Ascending aorta (tissue), 2 donors: ENCODE measurements at regions not wholly inside any gene's neighbourhood (a gene's known extent, or its start where the extent isn't known, plus 50 kb on each side); places are given as distances from the start of the nearest gene placed in this dataset.

Experiments used
- DNase-seq, 2 donors: peaks; one replicate each; pipeline ENCODE4 v3.0.0-alpha.2; 2019; ENCODE audit warnings: low spot score in 2 of 2
- H3K27ac ChIP-seq, 2 donors: fragments of 200-600 bp; sonication (generic); one replicate each; pipeline ENCODE4 v1.5.1; 2016 to 2017; ENCODE audit warnings: mild to moderate bottlenecking in 1 of 2
- H3K27me3 ChIP-seq: fragments of 200-600 bp; sonication (generic); one replicate; pipeline ENCODE4 v1.5.1; 2017
- H3K36me3 ChIP-seq, 2 donors: fragments of 200-600 bp; sonication (generic); one replicate each; pipeline ENCODE4 v1.5.1; 2016
- H3K4me1 ChIP-seq, 2 donors: fragments of 200-600 bp; sonication (generic); one replicate each; pipeline ENCODE4 v1.5.1; 2016 to 2017; ENCODE audit warnings: mild to moderate bottlenecking in 1 of 2
- H3K4me3 ChIP-seq, 2 donors: fragments of 200-600 bp; sonication (generic); one replicate each; pipeline ENCODE4 v1.5.1; 2016 to 2017; ENCODE audit warnings: mild to moderate bottlenecking in 1 of 2
- H3K9me3 ChIP-seq, 2 donors: fragments of 200-600 bp; sonication (generic); one replicate each; pipeline ENCODE4 v1.5.1; 2016
- intact Hi-C: fragments of 100-400 bp; cut with DNase I; formaldehyde crosslinking; loops from one replicate; pipeline ENCODE4 v1.15.1; 2023
- TF ChIP-seq, protein P1 (sequence below), 3 experiments: fragments of 200-600 bp in 2 of 3; fragments of 450-650 bp in 1 of 3; sonication (generic) in 2 of 3; IDR thresholded peaks; one replicate each; pipeline ENCODE4 v1.5.1; 2016 to 2019; ENCODE audit warnings: antibody characterized with exemption in 3 of 3, mild to moderate bottlenecking in 1 of 3, moderate library complexity in 1 of 3

DNA sequence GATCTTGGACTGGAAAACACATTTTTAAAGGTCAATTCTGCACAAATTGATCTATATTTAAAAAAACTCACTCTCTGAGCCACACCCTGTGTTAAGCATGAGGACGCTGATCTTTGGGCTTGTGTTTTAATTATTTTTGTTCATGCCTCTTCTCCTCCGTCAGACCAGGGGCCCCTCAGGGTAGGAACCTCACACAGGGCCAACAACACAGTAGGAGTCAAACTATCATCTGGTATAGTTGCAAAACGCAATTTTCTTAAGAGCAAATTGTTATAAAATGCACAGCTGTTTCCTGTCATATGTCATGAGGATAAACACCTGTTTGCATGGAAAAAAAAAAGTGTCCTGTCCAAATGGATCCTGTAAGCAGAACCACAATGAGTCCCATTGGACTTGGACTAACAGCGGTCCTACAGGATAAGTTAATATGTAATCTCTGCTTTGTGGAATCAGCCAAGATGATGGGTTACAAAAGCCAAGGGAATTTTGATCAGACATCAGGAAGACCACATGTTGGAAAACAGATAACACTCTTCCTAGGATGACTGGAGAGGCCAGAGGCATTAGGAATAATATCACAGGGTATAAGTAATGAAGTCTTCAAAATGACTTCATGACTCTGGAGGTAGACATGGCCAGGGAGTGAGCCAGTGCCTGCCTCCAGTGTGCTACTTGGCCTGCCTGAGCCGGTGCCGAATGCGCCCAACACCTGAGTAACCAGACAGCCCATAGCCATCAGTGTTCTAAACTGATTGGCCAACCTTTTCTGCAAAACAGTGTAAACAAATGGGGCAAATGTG, 184.9 kb upstream of the ADCY1 start:
- H3K9me3 ChIP-seq, result no peaks in the 10 kb centered on the region
- no peaks in the 10 kb centered on the region for H3K4me1 ChIP-seq
- no peaks in the 10 kb centered on the region for H3K36me3 ChIP-seq
- no peak overlapping the region for H3K27ac ChIP-seq
- no peak for DNase-seq
- H3K4me3 ChIP-seq, result no peak overlapping the region
- no peaks in the 10 kb centered on the region for H3K27me3 ChIP-seq
- TF ChIP-seq, protein P1, sequence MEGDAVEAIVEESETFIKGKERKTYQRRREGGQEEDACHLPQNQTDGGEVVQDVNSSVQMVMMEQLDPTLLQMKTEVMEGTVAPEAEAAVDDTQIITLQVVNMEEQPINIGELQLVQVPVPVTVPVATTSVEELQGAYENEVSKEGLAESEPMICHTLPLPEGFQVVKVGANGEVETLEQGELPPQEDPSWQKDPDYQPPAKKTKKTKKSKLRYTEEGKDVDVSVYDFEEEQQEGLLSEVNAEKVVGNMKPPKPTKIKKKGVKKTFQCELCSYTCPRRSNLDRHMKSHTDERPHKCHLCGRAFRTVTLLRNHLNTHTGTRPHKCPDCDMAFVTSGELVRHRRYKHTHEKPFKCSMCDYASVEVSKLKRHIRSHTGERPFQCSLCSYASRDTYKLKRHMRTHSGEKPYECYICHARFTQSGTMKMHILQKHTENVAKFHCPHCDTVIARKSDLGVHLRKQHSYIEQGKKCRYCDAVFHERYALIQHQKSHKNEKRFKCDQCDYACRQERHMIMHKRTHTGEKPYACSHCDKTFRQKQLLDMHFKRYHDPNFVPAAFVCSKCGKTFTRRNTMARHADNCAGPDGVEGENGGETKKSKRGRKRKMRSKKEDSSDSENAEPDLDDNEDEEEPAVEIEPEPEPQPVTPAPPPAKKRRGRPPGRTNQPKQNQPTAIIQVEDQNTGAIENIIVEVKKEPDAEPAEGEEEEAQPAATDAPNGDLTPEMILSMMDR (IDR thresholded peaks at IDR 0.05), result no peak
- intact Hi-C loops, result no loop called here

DNA sequence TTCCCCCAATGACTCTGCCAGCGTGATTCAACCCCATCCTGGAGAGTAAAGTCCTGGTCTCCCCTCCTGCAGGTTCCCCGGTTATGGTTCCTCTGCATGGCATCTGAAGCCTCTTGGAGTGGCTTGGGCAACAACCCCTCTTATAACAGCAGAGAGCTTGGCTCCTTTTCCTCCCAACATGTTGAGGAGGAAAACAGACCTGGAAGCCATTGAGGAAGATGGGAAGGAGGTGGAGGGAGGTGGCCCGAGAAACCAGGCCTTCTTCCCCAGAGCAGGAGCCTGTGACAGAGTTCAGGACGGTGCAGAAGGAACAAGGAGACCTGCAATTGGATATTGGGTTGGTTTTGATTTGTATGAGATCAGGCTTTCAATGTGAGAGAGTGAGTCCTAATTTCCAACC, 184.0 kb upstream of the ADCY1 start:
- Histone ChIP-seq H3K36me3 (no peaks in the 10 kb centered on the region), H3K4me3 (no peak overlapping the region), H3K27ac (no peak overlapping the region), H3K4me1 (no peaks in the 10 kb centered on the region), H3K27me3 (no peaks in the 10 kb centered on the region), H3K9me3 (no peaks in the 10 kb centered on the region)
- no peak for DNase-seq
- intact Hi-C loops, result no loop called here
- TF ChIP-seq, protein P1 (IDR thresholded peaks at IDR 0.05), result no peak

DNA sequence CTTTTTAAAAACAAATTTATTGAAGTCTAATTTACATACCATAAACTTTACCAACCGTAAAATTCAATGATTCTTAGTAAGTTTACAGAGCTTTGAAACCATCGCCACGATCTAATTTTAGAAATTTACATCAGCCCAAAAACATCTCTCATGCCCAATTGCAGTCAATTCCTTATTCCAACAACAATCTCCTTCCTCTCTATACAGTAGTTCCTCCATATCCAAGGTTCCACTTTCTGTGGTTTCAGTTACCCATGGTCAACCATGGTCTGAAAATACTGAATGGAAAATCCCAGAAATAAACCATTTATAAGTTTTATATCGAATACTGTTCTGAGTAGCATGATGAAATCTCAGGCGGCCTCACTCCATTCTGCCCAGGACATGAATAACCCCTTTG, 183.4 kb upstream of the ADCY1 start:
- intact Hi-C loops, result no loop called here
- Histone ChIP-seq H3K4me3 (no peak overlapping the region), H3K27ac (no peak overlapping the region), H3K4me1 (no peaks in the 10 kb centered on the region), H3K9me3 (no peaks in the 10 kb centered on the region), H3K27me3 (no peaks in the 10 kb centered on the region), H3K36me3 (no peaks in the 10 kb centered on the region)
- no peak for DNase-seq
- TF ChIP-seq, protein P1 (IDR thresholded peaks at IDR 0.05), result no peak

DNA sequence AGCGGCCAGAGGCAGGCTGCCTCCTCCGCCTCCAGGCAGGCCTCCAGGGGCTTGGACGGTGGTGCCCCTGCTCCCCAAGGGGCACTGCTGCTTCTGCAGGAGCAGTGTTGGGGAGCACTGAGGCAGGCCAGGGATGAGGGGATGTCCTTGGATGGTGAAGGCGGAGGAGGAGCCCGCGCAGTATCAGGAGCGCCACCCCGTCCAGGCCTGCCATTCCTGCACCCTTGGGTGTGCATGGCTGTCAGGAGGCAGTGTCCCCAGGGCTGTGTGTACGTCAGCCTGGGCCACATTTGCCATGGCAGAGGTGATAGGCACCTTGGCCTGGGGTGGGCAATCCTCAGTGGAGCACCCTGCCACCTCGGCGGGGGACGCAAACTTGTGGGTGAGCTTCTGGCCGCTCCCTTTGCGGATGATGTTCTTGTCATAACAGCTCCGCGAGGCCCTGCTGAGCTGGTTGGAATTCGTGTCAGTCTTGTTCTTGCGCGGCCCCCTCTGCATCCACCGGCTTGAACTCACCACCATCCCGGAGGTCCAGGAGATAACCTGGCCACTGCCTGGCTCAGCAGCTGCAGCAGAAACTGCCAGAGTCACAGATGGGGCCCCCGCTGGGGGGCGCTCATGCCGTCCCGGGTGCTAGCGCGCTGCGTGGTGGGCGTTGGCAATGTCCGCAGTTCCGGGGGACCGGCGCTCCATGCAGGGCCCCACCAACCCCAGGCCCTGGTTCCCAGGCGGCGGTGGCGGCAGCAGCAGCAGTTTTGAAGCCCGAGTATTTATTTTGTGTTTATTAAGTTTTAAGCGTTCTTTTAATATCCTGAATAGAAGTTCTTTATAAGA, 182.3 kb upstream of the ADCY1 start:
- TF ChIP-seq, protein P1 (IDR thresholded peaks at IDR 0.05), result no peak
- Histone ChIP-seq H3K27me3 (no peaks in the 10 kb centered on the region), H3K4me3 (no peak overlapping the region), H3K9me3 (no peaks in the 10 kb centered on the region), H3K36me3 (no peaks in the 10 kb centered on the region), H3K27ac (no peak overlapping the region), H3K4me1 (no peaks in the 10 kb centered on the region)
- no peak for DNase-seq
- intact Hi-C loops, result no loop called here

DNA sequence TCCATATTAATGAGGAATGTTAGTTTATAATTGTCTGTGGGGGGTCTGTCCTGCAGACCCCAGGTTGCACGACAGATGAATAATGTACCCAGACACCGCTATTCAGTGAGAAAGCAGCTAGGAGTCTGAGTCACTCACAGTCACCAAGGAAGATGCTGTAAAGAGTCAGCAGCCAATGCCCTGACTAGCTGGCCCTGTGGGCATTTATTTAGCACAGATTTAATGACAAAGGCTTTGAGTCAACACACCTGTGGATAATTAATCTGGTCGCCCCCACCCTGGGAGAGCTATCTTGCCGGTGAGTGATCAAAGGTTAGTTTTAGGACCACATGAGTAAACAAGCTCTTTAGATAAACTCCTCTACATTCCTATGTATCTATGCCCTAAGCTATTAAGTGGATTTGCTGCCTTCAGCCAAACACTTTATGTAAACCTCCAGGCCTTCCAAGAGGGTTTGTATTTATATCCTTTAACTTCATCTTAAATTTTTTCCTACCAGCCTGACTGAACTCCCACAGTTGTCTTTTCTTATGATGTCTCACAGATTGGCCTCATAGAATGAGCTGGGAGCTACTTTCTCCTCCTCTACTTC, 180.0 kb upstream of the ADCY1 start:
- TF ChIP-seq, protein P1 (IDR thresholded peaks at IDR 0.05), result no peak
- intact Hi-C loops, result no loop called here

More for the DNA sequence above, 180.0 kb upstream of the ADCY1 start:
- no peaks in the 10 kb centered on the region for H3K27me3 ChIP-seq
- H3K27ac ChIP-seq, result no peak overlapping the region
- no peaks in the 10 kb centered on the region for H3K36me3 ChIP-seq
- no peak for DNase-seq
- no peaks in the 10 kb centered on the region for H3K4me1 ChIP-seq
- H3K4me3 ChIP-seq, result no peak overlapping the region
- no peaks in the 10 kb centered on the region for H3K9me3 ChIP-seq
